CD4-positive, CD25-positive, alpha-beta regulatory T cell (primary cell): ENCODE measurements at regions not wholly inside any gene's neighbourhood (a gene's known extent, or its start where the extent isn't known, plus 50 kb on each side); places are given as distances from the start of the nearest gene placed in this dataset.

Source experiments
- ATAC-seq, 2 donors: fragments of 150-1000 bp; cut with Tn5 transposase; one replicate each; pipeline ENCODE4 v1.10.0; 2021; ENCODE audit warnings: low read depth in 2 of 2, moderate number of reproducible peaks in 2 of 2, moderate library complexity in 1 of 2
- DNase-seq, 3 donors: peaks; one replicate each; pipeline versions ENCODE4 v3.0.0 to v3.0.0-alpha.2; 2012 to 2022; ENCODE audit warnings: mixed read lengths in 1 of 3
- H3K27ac ChIP-seq: one replicate; pipeline ENCODE4 v1.7.0; 2013; ENCODE audit warnings: mild to moderate bottlenecking, low read length; ENCODE audit not compliant: insufficient read depth, poor library complexity, severe bottlenecking
- H3K27me3 ChIP-seq: one replicate; pipeline ENCODE4 v1.7.0; 2013; ENCODE audit warnings: low read length; ENCODE audit not compliant: control insufficient read depth, insufficient read depth
- H3K36me3 ChIP-seq: one replicate; pipeline ENCODE4 v1.7.0; 2013; ENCODE audit warnings: mild to moderate bottlenecking, low read length, moderate library complexity; ENCODE audit not compliant: control insufficient read depth, insufficient read depth
- H3K4me1 ChIP-seq: 2 replicates; pipeline ENCODE4 v1.7.0; 2013; ENCODE audit warnings: mild to moderate bottlenecking, low read length; ENCODE audit not compliant: insufficient read depth, control insufficient read depth, poor library complexity, severe bottlenecking
- H3K4me3 ChIP-seq: one replicate; pipeline ENCODE4 v1.7.0; 2013; ENCODE audit warnings: low read depth, mild to moderate bottlenecking, low read length, moderate library complexity
- H3K9me3 ChIP-seq, 2 experiments: 1 replicate in 1 of 2; 2 replicates in 1 of 2; pipeline ENCODE4 v1.7.0; 2013; ENCODE audit warnings: low read length in 2 of 2, mild to moderate bottlenecking in 1 of 2, moderate library complexity in 1 of 2; ENCODE audit not compliant: control insufficient read depth in 2 of 2
- H3K27ac Mint-ChIP-seq, 3 donors: one replicate each; pipeline ENCODE4 v1.8.0; 2020 to 2022; ENCODE audit warnings: mild to moderate bottlenecking in 3 of 3, mixed read lengths in 3 of 3, moderate library complexity in 2 of 3
- H3K27me3 Mint-ChIP-seq: one replicate; pipeline ENCODE4 v1.8.0; 2022; ENCODE audit warnings: mild to moderate bottlenecking, mixed read lengths
- H3K36me3 Mint-ChIP-seq: one replicate; pipeline ENCODE4 v1.8.0; 2020; ENCODE audit warnings: mixed read lengths
- H3K4me1 Mint-ChIP-seq, 4 donors: one replicate each; pipeline ENCODE4 v1.8.0; 2020 to 2022; ENCODE audit warnings: mixed read lengths in 4 of 4, mild to moderate bottlenecking in 1 of 4
- H3K4me3 Mint-ChIP-seq, 4 donors: one replicate each; pipeline ENCODE4 v1.8.0; 2020 to 2022; ENCODE audit warnings: mild to moderate bottlenecking in 4 of 4, mixed read lengths in 4 of 4, moderate library complexity in 3 of 4
- H3K9me3 Mint-ChIP-seq, 7 donors: one replicate each; pipeline ENCODE4 v1.8.0; 2020 to 2022; ENCODE audit warnings: mixed read lengths in 7 of 7, mild to moderate bottlenecking in 3 of 7, moderate library complexity in 2 of 7

DNA sequence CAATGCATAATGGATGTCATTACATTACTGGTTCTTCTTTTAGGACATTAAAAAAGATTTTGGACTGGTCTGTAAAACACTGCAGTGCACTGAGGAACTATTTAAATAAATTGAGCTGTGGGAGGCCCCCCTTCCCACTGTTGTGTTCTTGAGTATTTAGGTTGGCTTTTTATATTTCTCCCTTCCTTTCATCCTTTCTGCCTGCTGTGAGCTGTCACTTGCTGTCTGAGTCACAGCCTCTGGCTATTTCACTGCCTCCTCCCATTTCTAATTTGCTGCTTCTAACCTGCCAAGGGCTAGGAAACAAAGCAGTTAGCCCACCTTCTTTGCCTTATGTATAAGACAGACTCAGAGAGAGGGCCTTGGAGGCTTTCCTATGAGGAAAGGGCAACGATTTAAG lies 89.0 kb upstream of the FNDC3B start:
- no peak overlapping the region for H3K27ac ChIP-seq
- Mint-ChIP-seq H3K4me1 (no peaks in the 10 kb centered on the region), H3K27me3 (peaks cover 20% of the 10 kb centered on the region), H3K9me3 (peaks cover 0 to 3% (median 0%) of the 10 kb centered on the region in 7 donors), H3K36me3 (no peaks in the 10 kb centered on the region), H3K4me3 (no peak overlapping the region), H3K27ac (no peak overlapping the region)
- no peaks in the 10 kb centered on the region for H3K4me1 ChIP-seq
- H3K4me3 ChIP-seq: no peak overlapping the region
- H3K27me3 ChIP-seq: peaks cover 4% of the 10 kb centered on the region
- no peak for ATAC-seq
- H3K36me3 ChIP-seq: no peaks in the 10 kb centered on the region
- H3K9me3 ChIP-seq: no peaks in the 10 kb centered on the region
- no peak for DNase-seq

DNA sequence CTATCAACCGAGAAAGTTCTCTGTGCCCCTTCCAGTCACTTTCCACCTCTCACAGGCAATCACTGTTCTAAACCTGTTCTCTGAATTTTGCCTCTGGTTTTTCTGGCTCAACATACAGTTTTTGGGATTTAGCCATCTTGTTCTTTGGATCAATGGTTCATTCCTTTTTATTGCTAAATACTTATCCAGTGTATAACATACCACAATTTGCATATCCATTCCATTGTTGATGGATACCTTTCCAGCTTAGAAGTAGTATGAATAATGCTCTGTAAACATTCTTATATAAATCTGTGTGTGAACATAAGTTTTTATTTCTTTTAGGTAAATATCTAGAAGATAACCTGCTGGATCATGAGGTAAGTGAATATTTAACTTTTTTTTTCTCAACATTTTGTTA lies 87.8 kb upstream of the FNDC3B start:
- H3K27ac ChIP-seq: no peak overlapping the region
- H3K4me1 Mint-ChIP-seq: no peaks in the 10 kb centered on the region
- H3K9me3 ChIP-seq: no peaks in the 10 kb centered on the region
- no peaks in the 10 kb centered on the region for H3K36me3 Mint-ChIP-seq
- DNase-seq: no peak
- no peak for ATAC-seq
- H3K27ac Mint-ChIP-seq: no peak overlapping the region
- no peaks in the 10 kb centered on the region for H3K4me1 ChIP-seq
- peaks cover 4% of the 10 kb centered on the region for H3K27me3 ChIP-seq
- H3K36me3 ChIP-seq: no peaks in the 10 kb centered on the region
- no peak overlapping the region for H3K4me3 ChIP-seq
- peaks cover 0 to 3% (median 0%) of the 10 kb centered on the region in 7 donors for H3K9me3 Mint-ChIP-seq
- no peak overlapping the region for H3K4me3 Mint-ChIP-seq
- peaks cover 20% of the 10 kb centered on the region for H3K27me3 Mint-ChIP-seq

DNA sequence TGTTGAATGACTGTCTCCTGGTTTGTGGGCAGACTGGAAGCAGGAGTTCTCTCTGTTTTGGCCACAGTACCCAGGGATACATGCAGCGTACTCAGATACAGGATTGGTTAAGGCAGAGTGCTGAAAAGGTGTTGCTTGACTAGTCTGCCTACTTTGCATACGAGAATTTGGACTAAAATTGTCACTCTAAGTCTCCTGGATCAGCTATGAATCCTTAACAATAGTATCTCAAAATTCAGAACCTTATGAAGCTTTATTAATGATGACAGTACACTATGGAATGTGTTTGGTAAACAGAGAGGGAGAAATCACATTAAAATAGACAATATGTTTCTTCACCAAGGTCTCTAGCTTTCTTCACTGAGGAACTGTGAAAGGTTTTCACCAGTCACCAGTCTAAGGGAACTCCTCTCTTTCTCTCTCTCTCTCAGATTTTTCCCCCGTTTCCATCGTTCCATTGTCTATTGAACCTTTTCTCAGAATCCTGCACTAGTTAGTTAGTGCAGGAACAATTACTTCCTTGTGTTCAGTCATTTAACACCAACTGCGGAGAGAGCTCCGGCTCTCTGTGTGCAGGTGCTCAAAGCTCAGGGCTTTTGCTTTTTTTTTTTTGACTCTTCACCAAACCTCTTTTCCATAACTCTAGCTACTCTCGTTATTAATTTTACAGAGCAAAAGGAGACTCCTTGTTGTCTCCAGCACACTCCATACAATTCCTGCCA lies 85.9 kb upstream of the FNDC3B start:
- Histone ChIP-seq H3K36me3 (no peaks in the 10 kb centered on the region), H3K4me3 (no peak overlapping the region), H3K27ac (no peak overlapping the region), H3K27me3 (peaks cover 4% of the 10 kb centered on the region), H3K4me1 (no peaks in the 10 kb centered on the region), H3K9me3 (no peaks in the 10 kb centered on the region)
- H3K9me3 Mint-ChIP-seq: peaks cover 0 to 3% (median 0%) of the 10 kb centered on the region in 7 donors
- H3K4me3 Mint-ChIP-seq: no peak overlapping the region
- ATAC-seq: no peak
- H3K36me3 Mint-ChIP-seq: no peaks in the 10 kb centered on the region
- H3K4me1 Mint-ChIP-seq: no peaks in the 10 kb centered on the region
- H3K27me3 Mint-ChIP-seq: peaks cover 14% of the 10 kb centered on the region
- DNase-seq: no peak
- peak overlapping the region in 1 of 3 donors; percentile 33 for H3K27ac Mint-ChIP-seq

DNA sequence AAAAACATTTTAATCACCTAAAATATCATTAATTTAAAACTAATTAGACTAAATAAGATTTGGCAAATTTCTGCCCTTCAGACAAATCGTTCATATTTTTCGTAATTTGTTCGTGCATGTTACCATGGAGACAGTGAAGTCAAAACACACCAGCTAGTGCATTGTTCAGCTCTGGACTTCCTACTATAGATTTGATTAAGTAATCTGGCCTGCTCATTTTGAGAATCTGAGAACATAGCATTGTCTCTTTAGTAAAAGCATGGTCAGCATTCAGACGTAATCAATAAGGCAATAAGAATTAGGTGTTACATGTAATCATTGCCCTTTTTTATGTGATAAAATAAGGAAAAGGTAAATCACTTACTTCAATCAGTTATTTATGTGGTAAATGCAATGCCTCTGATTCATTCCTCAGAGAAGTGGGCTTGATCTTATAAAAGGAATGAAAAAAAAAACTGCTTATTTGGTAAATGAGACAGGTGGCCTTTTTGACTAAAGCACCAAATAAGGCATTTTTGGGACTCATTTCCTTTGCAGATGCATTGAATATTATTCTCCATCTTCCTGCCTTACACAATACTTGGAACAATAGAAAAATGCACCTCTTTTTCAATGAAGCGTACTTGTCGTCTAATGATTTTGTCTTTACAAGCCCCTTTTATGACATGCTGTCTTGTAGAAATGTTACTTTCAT lies 84.5 kb upstream of the FNDC3B start:
- Histone ChIP-seq H3K27ac (no peak overlapping the region), H3K27me3 (peaks cover under 1% of the 10 kb centered on the region), H3K36me3 (no peaks in the 10 kb centered on the region), H3K9me3 (no peaks in the 10 kb centered on the region), H3K4me1 (no peaks in the 10 kb centered on the region), H3K4me3 (no peak overlapping the region)
- Mint-ChIP-seq H3K36me3 (no peaks in the 10 kb centered on the region), H3K4me3 (no peak overlapping the region), H3K27ac (no peak overlapping the region), H3K4me1 (no peaks in the 10 kb centered on the region), H3K27me3 (peaks cover 14% of the 10 kb centered on the region), H3K9me3 (peaks cover 0 to 3% (median 0%) of the 10 kb centered on the region in 7 donors)
- DNase-seq (no peak), ATAC-seq (no peak)

DNA sequence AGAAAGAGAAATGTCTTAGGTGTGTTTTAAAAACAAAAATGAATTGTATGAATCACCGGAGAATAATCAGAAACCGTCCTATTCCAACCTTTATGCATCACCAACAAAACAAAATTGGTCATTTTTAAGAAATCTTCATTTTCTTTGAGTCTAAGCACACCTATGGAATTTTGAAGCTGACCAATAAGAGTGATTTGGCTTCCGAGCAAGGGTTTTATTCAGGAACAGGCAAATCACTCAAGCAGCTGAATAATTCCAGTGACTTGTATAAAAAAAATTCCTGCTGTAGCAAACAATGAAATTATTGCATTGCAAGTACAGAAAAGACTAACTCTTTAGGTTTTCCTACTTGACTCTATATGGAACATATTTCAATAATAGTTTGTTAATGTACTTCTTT lies 83.8 kb upstream of the FNDC3B start:
- no peak overlapping the region for H3K4me3 ChIP-seq
- Mint-ChIP-seq H3K27ac (no peak overlapping the region), H3K36me3 (no peaks in the 10 kb centered on the region), H3K9me3 (peaks cover 0 to 4% (median 0%) of the 10 kb centered on the region in 7 donors), H3K27me3 (peaks cover 14% of the 10 kb centered on the region), H3K4me3 (no peak overlapping the region), H3K4me1 (no peaks in the 10 kb centered on the region)
- ATAC-seq (no peak), DNase-seq (no peak)
- H3K9me3 ChIP-seq: no peaks in the 10 kb centered on the region
- no peaks in the 10 kb centered on the region for H3K27me3 ChIP-seq
- no peaks in the 10 kb centered on the region for H3K4me1 ChIP-seq
- no peaks in the 10 kb centered on the region for H3K36me3 ChIP-seq
- H3K27ac ChIP-seq: no peak overlapping the region

DNA sequence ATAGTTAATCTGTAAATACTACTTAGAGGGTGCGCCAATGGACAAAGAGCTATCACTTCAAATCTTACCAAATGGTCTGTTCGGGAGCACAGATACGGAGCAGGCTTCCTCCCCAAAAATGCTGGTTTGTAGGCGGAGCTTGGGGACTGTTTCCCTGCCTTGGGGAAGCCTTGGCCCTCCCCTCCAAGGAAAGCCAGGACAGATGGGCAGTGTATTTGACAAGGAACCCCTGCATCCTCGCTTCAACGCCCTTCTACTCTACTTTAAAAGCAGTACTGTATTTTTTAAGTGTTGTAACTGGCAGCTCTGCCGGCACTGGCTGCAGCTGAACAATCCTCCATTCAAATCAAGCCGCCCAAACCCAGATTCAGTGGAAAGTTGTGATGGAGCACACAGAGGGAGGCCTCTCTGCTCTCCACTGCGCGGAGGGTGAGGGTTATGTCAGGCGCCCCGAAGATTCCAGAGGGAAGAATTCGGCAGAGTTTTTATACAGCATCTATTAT lies 83.1 kb upstream of the FNDC3B start:
- Histone ChIP-seq H3K27me3 (no peaks in the 10 kb centered on the region), H3K27ac (no peak overlapping the region), H3K4me3 (no peak overlapping the region), H3K36me3 (no peaks in the 10 kb centered on the region), H3K9me3 (no peaks in the 10 kb centered on the region), H3K4me1 (no peaks in the 10 kb centered on the region)
- Mint-ChIP-seq H3K9me3 (peaks cover 0 to 5% (median 0%) of the 10 kb centered on the region in 7 donors), H3K36me3 (no peaks in the 10 kb centered on the region), H3K4me3 (no peak overlapping the region), H3K27ac (no peak overlapping the region), H3K27me3 (peaks cover 12% of the 10 kb centered on the region), H3K4me1 (no peaks in the 10 kb centered on the region)
- DNase-seq (no peak), ATAC-seq (no peak)

DNA sequence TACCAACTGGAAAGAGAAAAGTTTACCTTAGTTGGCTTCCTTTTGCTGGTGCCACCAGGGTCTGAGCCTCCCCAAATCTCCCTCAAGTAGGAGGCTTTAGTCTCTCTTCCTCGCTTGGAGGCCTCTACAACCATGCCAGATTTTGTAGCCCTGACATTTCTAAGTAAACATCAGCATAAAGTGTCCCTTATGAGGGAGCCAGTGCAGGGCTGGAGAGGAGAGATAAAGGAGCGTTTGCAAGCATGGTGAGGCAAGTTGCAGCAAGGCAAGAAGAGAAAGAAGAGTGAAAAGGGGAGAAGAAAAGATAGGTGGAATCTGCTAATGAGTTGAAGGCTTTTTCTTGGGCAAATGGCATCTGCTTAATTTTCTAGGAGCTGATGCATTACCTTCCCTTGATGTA lies 82.7 kb upstream of the FNDC3B start:
- Histone ChIP-seq H3K27me3 (no peaks in the 10 kb centered on the region), H3K36me3 (no peaks in the 10 kb centered on the region), H3K4me3 (no peak overlapping the region), H3K9me3 (no peaks in the 10 kb centered on the region), H3K27ac (no peak overlapping the region), H3K4me1 (no peaks in the 10 kb centered on the region)
- Mint-ChIP-seq H3K4me3 (no peak overlapping the region), H3K36me3 (no peaks in the 10 kb centered on the region), H3K27me3 (peaks cover 8% of the 10 kb centered on the region), H3K9me3 (peaks cover 0 to 5% (median 0%) of the 10 kb centered on the region in 7 donors), H3K4me1 (no peaks in the 10 kb centered on the region), H3K27ac (no peak overlapping the region)
- DNase-seq (no peak), ATAC-seq (no peak)
